Activated effector memory CD4-positive, alpha-beta T cell treated with anti-CD3 and anti-CD28 coated beads, Interleukin-2, amount 50 U/mL, for 16 hours (primary cell): ENCODE measurements at regions not wholly inside any gene's neighbourhood (a gene's known extent, or its start where the extent isn't known, plus 50 kb on each side); places are given as distances from the start of the nearest gene placed in this dataset.

Experiments used
- DNase-seq: peaks from one replicate; pipeline ENCODE4 v3.0.0-alpha.2; 2020

GRCh38 chr6:137737836-137738596, 129.0 kb upstream of the TNFAIP3 start:
- no peak for DNase-seq

GRCh38 chr6:137738931-137739504, 128.0 kb upstream of the TNFAIP3 start:
- DNase-seq = no peak

DNA sequence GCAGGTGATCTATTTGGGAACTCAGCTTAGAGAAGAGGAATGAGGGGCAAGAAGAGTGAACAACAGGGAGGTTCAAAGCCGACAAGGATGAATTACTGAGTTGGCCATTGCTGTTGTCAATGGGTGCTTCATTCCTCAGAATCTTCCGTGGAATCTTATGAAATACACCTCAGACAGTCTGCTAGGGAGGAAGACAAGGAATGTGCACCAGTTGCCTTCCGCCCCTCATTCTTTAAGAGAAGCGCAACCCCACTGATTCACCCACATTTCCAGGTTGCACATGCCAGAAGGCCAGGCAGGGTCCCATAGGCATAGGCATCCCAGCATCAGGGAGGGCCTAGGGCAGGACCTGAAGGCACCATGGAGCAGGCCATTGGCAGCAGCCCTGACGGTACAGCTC, 127.5 kb upstream of the TNFAIP3 start:
- DNase-seq = no peak

- DNase-seq = no peak
Observed at GRCh38 chr6:137740091-137740755, 126.8 kb upstream of the TNFAIP3 start.

GRCh38 chr6:137740967-137741761, 125.9 kb upstream of the TNFAIP3 start:
- no peak for DNase-seq

GRCh38 chr6:137743493-137743892, 123.6 kb upstream of the TNFAIP3 start:
- DNase-seq = no peak

- no peak for DNase-seq
Observed at GRCh38 chr6:137744877-137745276, 122.2 kb upstream of the TNFAIP3 start.

- DNase-seq = no peak
Observed at GRCh38 chr6:137745321-137745720, 121.7 kb upstream of the TNFAIP3 start.

- DNase-seq = no peak
Observed at GRCh38 chr6:137746264-137746663, 120.8 kb upstream of the TNFAIP3 start.

GRCh38 chr6:137749696-137750211, 117.3 kb upstream of the TNFAIP3 start:
- DNase-seq = no peak

GRCh38 chr6:137750297-137750696, 116.8 kb upstream of the TNFAIP3 start:
- DNase-seq = no peak

DNA sequence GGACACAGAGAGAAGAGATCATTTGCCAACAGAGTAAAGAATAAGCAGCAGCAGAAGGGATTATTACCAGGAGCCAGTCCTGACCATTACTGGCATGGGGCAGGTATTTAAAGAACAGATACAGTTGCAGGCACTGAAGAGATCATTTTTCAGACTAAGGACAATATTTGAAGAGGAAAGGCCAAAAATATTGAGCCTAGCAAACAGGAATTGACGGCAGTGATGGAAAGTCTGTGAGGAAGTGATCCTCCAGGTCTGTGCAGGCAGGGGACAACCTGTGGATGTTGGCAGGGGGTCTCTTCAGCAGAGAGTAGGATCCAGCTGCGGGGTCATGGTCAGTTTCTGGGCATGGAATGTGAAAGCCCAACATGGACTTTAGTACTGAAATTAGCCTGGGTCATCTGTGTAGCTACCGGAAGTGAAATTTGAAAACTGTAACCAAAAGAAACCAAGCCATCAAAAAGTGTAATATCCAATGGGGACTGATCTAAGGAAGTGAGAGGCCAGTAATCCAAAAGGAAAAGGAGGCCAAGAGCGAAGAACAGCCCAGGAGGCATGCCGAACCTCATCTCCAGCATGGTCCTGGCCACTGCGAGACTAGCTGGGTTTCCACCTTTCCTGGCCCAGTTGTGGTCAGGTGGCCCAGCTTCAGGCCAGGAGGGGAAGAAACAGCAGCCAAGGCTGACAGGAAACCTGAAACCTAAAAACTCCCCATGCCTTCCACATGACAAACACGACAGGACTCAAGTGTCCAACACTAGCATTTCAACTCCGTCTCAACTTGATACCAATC, 115.1 kb upstream of the TNFAIP3 start:
- DNase-seq = no peak

DNA sequence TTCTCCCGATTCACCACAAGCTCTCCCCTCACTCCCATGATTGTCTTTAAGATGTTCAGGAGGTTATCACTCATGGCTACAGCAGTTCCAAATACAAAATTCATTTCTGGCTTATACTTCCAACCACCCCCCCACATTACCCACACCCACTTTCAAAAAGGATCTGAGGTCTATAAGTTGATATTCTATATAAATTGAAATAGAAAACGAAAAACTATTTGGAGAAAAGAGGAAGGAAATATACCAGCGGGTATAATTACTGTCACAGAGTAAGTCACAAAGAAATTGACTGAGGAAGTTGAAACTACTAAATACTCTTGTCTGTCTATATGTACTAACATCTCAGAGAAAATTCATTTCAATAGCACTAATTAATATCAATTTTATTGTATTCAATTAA, 112.7 kb upstream of the TNFAIP3 start:
- no peak for DNase-seq

- no peak for DNase-seq
Observed at GRCh38 chr6:137754866-137755265, 112.2 kb upstream of the TNFAIP3 start.

GRCh38 chr6:137755284-137755683, 111.8 kb upstream of the TNFAIP3 start:
- no peak for DNase-seq

DNA sequence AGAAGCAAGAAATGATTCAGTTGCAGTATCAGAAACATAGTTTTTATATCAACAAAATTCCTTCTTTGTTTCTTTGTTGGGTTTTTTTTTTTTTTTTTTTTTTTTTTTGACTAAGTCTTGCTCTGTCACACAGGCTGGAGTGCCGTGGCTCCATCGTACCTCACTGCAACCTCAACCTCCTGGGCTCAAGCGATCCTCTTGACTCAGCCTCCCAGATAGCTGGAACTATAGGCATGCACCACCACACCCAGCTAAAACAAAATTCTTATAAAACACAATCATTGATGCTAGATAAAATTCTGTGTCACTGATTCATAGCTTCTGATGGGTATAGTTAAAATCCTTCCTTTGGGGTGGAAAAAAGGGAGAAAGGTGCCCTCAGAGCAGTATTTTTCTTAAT, 110.3 kb upstream of the TNFAIP3 start:
- DNase-seq = no peak

DNA sequence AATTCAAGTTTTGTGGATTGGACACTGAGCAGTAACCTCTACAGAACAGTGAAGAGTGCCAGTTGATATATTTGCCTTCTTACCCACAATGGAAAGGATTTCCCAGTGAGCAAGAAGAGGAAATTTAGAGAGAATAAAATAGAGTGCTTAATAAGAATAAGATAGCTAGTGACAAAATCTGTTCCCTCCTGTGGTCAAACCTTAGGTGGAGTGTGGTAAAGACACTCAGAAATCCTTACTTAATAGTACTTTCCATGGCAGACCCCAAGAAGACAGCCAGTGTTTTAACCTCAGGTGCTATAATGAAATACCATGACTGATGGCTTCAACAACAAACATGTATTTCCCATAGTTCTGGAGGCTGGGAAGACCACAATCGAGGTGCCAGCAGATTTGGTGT, 108.4 kb upstream of the TNFAIP3 start:
- DNase-seq = no peak

- DNase-seq = no peak
Observed at GRCh38 chr6:137759624-137760023, 107.4 kb upstream of the TNFAIP3 start.

DNA sequence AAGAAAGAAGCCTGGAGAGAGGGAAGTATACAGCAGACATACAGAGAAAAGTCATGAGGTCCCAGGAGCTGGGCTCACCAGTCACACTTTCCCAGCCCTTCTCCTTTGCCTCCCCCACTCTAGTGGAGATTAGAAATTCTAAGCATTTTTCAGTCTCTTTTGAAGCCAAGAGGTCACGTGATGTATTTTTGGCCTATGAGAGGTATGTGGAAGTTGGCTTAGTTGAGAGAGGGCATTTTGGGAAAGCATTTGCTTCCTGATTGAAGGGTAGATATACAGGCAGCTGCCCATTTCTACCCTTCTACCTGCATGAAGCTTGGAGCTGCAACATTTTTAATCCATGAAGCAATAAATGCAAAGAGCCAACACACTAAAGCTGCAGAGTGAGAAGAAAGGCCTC, 106.0 kb upstream of the TNFAIP3 start:
- DNase-seq = no peak

GRCh38 chr6:137761487-137761886, 105.6 kb upstream of the TNFAIP3 start:
- DNase-seq = no peak

GRCh38 chr6:137762168-137763090, 104.6 kb upstream of the TNFAIP3 start:
- no peak for DNase-seq
